Coronary artery (tissue), 2 donors: ENCODE measurements at regions not wholly inside any gene's neighbourhood (a gene's known extent, or its start where the extent isn't known, plus 50 kb on each side); places are given as distances from the start of the nearest gene placed in this dataset.
"Not testable (repeated sequence)": the region's sequence is repeated elsewhere in the genome, so short reads cannot be mapped to it uniquely, and the experiment has no call there.

ENCODE experiments used
- DNase-seq: peaks from one replicate; pipeline ENCODE4 v3.0.0-alpha.2; 2017; ENCODE audit warnings: low spot score
- H3K27ac ChIP-seq, 2 donors: fragments of 200-600 bp; sonication (generic); one replicate each; pipeline ENCODE4 v1.5.1; 2016 to 2019
- H3K4me3 ChIP-seq: fragments of 200-600 bp; sonication (generic); 2 replicates; pipeline ENCODE4 v1.5.1; 2016; ENCODE audit warnings: mild to moderate bottlenecking, moderate library complexity
- CTCF ChIP-seq: fragments of 200-600 bp; sonication (generic); IDR thresholded peaks from one replicate; pipeline ENCODE4 v1.5.1; 2019; ENCODE audit warnings: antibody characterized with exemption

GRCh38 chr1:120941066-120941465, 51.5 kb downstream of the PPIAL4A start:
- H3K4me3 ChIP-seq, DNase-seq, H3K27ac ChIP-seq: not testable (repeated sequence)

GRCh38 chr1:120941836-120942217, 52.3 kb downstream of the PPIAL4A start:
- H3K27ac ChIP-seq, result peak overlapping the region; percentile 60 to 84
- H3K4me3 ChIP-seq, result peak overlapping the region; percentile 73
- DNase-seq, result not testable (repeated sequence)

GRCh38 chr1:120942218-120942944, 52.8 kb downstream of the PPIAL4A start:
- peak; percentile 84 for DNase-seq
- peak overlapping the region; percentile 60 to 84 for H3K27ac ChIP-seq

DNA sequence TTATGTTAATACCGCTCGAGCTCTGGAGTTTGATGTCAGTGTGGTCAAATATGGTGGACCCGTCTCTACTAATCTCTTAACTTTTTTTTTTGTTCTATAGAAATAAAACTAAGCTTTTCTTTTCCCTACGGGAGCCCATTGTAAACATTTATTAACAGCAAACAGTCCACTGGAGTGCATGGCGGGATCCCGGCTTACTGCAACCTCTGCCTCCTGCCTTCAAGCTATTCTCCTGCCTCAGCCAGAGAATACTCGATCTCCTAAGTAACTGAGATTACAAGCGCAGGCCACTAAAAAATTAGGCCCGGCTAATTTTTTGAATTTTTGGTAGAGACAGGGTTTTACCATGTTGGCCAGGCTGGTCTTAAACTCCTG, 53.4 kb downstream of the PPIAL4A start:
- H3K27ac ChIP-seq, DNase-seq: not testable (repeated sequence)

More at GRCh38 chr1:120942218-120942944, 52.8 kb downstream of the PPIAL4A start:
- peak overlapping the region; percentile 73 for H3K4me3 ChIP-seq

DNA sequence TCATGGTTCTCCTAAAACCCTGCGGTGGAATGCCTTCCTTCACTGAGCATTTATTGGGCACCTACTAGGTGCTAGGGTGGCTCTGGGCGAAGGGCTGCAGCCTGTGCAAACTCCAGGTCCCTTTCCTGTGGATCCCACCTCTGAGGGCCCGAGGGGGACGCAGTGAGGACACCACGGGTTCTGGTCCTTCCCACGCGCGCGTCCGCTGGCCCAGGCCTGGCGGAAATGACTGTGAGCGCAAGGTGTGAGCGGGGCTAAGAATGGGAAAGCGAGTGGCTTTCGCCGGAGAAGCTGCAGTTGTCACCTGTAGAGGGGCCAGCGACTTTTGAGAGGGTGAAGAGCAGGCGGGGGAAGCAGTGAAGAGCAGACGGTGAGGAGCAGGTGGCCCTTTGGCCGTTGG, 55.1 kb downstream of the PPIAL4A start:
- H3K27ac ChIP-seq, H3K4me3 ChIP-seq, DNase-seq: not testable (repeated sequence)

More for the DNA sequence above, 53.4 kb downstream of the PPIAL4A start:
- not testable (repeated sequence) for H3K4me3 ChIP-seq

DNA sequence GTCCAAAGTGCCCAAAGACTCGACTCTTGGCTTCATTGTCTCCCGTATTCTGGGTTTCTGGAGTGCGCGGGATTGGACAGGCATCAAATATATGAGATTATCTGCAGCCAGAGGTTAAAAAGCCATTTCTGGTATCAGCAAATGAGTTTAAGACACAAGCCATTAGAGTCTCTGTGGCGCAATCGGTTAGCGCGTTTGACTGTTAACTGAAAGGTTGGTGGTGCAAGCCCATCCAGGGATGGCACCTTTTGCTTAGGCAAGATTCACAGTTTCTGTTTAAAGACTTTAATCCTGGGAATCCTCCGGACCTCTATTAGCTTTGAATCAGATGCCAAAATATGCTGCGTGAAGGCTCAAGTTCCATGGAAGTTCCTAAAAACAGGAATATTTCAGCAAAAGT, 55.6 kb downstream of the PPIAL4A start:
- not testable (repeated sequence) for H3K4me3 ChIP-seq, H3K27ac ChIP-seq, DNase-seq

DNA sequence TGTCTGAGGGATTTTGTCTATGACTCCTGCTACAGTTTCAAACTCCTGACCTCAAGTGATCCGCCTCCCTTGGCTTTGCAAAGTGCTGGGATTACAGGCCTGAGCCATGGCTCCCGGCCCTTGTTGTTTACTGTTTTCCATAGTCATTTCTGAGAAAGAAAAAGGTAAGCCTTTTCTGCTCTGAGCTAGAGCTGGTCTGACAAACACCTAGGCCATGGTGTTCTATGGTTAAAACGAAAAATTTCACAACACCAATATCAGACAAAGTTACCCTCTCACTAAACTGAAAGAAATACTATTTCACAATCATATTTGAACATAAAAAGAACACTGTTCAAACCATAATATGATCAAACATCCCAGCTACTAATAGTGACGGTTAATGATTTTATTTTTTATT, 57.5 kb downstream of the PPIAL4A start:
- H3K4me3 ChIP-seq, H3K27ac ChIP-seq, DNase-seq: not testable (repeated sequence)

- not testable (repeated sequence) for H3K4me3 ChIP-seq, H3K27ac ChIP-seq, DNase-seq
These were observed 60.2 kb downstream of the PPIAL4A start for GRCh38 chr1:120949724-120950123.

- H3K27ac ChIP-seq, H3K4me3 ChIP-seq, DNase-seq: not testable (repeated sequence)
These were observed 61.1 kb downstream of the PPIAL4A start for GRCh38 chr1:120950633-120951032.

DNA sequence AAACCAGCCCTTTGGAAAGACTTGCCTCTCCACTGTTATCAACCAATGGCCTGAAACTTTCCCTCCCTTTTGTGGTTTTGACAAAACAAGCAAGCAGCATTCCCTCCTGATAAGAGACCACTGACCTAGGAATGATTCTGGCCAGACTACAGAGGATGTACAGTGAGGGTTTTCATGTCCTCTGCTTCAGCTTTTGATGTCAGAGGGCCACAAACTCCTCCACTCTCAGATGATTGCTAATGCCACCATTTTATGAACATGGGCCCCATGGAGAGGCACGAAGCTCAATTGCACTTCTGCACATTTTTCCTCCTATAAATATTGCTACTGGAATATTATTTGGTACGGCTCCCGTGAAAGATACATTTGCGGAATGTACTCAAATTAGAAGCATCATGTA, 61.5 kb downstream of the PPIAL4A start:
- H3K4me3 ChIP-seq, H3K27ac ChIP-seq, DNase-seq: not testable (repeated sequence)

- H3K4me3 ChIP-seq, DNase-seq, H3K27ac ChIP-seq: not testable (repeated sequence)
These were observed 62.8 kb downstream of the PPIAL4A start for GRCh38 chr1:120952207-120952870.

DNA sequence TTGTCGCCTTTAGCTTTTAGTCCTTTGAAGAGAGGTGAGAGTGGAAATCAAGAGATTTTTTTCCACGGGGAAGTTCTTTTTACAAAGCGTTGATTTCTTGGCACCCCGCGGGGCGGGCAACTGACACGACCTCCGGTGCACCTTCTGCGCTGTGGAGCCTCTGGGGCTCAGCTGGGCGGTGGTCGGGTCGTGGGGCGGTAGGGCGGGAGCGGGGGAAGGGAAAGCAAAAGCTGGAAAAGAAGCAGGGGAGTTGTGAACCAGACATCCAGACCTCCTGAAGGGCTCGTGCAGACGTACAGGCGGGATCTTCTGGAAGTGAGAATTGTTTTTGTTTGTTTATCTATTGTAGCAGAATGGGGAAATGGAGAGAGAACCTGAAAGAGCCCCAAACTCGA, 63.3 kb downstream of the PPIAL4A start:
- not testable (repeated sequence) for DNase-seq

GRCh38 chr1:120954736-120955135, 65.2 kb downstream of the PPIAL4A start:
- Histone ChIP-seq H3K27ac (no peak overlapping the region), H3K4me3 (no peak overlapping the region)
- no peak for DNase-seq
- no peak for TF ChIP-seq CTCF

More for the DNA sequence above, 63.3 kb downstream of the PPIAL4A start:
- not testable (repeated sequence) for H3K27ac ChIP-seq, H3K4me3 ChIP-seq

GRCh38 chr1:120955961-120956360, 66.4 kb downstream of the PPIAL4A start:
- DNase-seq, H3K4me3 ChIP-seq, H3K27ac ChIP-seq: not testable (repeated sequence)

DNA sequence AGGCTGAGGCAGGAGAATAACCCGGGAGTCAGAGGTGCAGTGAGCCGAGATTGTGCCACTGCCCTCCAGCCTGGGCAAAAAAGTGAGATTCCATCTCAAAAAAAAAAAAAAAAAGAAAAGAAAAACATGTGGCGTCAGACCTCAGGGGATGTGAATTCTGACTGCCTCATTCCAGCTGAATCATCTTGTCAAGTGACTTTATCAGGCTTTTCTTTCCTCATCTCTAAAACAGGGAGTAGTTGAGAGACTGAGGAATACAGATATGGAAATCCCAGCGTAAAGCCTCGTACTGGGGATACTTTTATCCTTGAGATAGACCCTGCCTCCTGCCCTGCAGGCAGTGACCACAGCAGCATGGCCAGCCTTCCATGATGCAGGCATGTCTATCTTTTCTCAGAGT, 76.4 kb downstream of the PPIAL4A start:
- H3K27ac ChIP-seq, DNase-seq: not testable (repeated sequence)

GRCh38 chr1:120972863-120973262, 83.3 kb downstream of the PPIAL4A start:
- not testable (repeated sequence) for H3K4me3 ChIP-seq, DNase-seq, H3K27ac ChIP-seq

More for the DNA sequence above, 76.4 kb downstream of the PPIAL4A start:
- H3K4me3 ChIP-seq, result not testable (repeated sequence)

GRCh38 chr1:120973836-120974235, 84.3 kb downstream of the PPIAL4A start:
- not testable (repeated sequence) for DNase-seq, H3K27ac ChIP-seq, H3K4me3 ChIP-seq

GRCh38 chr1:120977279-120977678, 87.7 kb downstream of the PPIAL4A start:
- not testable (repeated sequence) for H3K27ac ChIP-seq, DNase-seq, H3K4me3 ChIP-seq
